GM19463 (cell line): ENCODE measurements at regions not wholly inside any gene's neighbourhood (a gene's known extent, or its start where the extent isn't known, plus 50 kb on each side); places are given as distances from the start of the nearest gene placed in this dataset.

Source experiments
- ATAC-seq: cut with Tn5 transposase; IDR thresholded peaks from one replicate; pipeline ENCODE4 v1.9.1; 2021; ENCODE audit warnings: mild to moderate bottlenecking, moderate library complexity; ENCODE audit not compliant: unreplicated experiment

- ATAC-seq = no peak
Measured at GRCh38 chr3:78140274-78140673, 1100.4 kb downstream of the ROBO2 start.

DNA sequence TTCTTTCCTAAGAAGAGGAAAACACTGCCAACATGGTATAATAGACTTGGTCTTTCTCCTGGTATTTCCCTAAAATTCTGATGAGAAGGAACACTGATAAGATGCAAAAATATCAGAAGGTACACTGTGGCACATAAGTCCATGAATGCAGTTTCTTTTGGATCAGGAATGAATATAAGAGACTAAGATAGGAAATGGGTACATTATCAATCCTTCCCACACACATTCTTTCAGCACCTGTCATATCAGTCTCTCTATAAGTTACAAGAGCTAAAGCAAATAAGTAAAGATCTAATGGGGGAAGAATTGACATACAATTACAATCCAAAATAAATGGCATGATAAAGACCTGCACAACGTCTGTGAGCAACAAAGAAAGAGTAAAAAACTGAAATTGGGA, 1101.0 kb downstream of the ROBO2 start:
- no peak for ATAC-seq

DNA sequence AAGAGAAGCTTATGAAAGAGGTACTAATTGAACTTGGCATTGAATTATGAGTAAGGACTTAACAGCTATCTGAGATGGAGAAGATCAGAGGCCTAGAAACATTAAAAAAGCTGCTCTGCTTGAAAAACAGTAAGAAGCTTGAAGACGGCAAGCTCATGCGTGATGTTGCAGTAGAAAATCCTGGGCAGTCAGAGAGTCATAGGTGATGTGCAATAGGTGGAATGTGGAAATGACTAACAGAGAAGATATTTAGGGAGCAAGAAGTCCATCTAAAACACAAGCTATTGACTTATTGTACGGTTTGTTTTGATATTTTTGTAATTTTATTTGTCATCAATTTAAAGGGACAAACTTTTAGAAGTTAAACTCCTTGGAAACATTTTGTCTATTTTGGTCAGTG, 1101.4 kb downstream of the ROBO2 start:
- no peak for ATAC-seq

DNA sequence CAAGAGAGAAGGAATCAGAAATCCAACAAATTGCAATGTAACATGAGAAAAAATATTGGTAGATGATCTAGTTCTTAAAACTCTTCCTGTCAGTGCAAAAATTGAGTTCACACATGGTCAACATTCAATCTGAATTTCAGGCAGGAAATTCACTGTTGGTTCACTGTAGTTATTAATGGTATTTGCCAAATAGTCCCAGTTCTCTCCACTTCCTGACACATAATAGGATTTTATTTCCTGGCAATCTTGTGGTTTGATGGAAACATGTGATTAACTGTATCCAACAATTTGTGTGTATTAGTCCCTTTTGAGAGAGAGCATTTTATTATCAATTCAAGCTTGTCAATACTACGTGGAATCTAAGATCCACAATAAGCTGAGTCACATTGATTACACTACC, 1103.1 kb downstream of the ROBO2 start:
- ATAC-seq = no peak

- ATAC-seq = no peak
Measured at GRCh38 chr3:78148986-78149717, 1109.3 kb downstream of the ROBO2 start.

GRCh38 chr3:78153973-78154372, 1114.1 kb downstream of the ROBO2 start:
- no peak for ATAC-seq

DNA sequence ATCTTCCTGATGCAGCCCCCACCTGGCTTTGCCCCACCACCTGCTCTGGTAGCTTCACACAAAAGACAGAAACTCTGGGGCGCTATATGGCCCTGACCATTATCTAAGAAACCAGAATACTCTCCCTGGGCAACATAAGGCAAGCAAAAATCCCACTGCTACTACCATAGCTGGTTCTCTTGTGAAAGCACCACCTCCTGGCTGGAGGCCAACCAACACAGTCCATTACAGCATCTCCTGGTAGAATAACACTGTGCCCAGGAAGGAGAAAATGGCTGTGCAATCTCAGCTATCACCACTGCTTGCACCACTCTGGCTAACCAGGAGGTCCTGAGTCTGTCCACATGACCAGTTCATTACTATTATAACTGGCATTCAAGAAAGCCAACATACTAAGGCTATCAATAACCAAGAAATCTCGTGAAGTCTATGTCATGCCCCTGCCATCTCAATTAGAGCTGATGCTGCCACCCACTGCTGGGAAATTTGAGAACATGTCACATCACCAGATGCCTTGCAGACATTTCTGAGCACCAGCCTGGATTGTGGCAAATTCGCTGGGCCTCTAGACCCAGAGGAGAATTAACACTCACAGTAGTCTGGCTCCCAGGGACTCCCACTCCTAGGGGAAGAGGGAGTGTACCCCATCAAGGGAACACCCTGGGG, 1114.8 kb downstream of the ROBO2 start:
- no peak for ATAC-seq

- ATAC-seq = no peak
Measured at GRCh38 chr3:78161736-78162135, 1121.8 kb downstream of the ROBO2 start.

- ATAC-seq = no peak
Measured at GRCh38 chr3:78163379-78163778, 1123.5 kb downstream of the ROBO2 start.

DNA sequence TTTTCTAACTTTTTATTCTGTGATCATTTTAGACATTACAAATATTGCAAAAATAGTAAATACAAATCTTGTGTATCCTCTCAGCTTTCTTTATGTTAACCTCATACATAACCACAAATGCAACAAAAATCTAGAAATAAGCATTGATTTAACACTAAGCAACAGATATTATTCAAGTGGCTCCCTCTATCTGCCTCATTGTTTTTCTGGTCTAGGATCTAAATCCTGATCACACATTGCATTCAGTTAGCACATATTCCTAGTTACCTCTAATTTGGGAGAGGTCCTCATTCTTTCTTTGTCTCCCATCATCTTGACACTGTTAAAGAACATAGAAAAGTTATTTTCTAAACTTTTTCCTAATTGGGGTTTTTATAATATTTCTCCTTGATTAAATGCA, 1126.0 kb downstream of the ROBO2 start:
- ATAC-seq = no peak

- no peak for ATAC-seq
Measured at GRCh38 chr3:78174821-78175220, 1134.9 kb downstream of the ROBO2 start.

- no peak for ATAC-seq
Measured at GRCh38 chr3:78176869-78177268, 1137.0 kb downstream of the ROBO2 start.

- no peak for ATAC-seq
Measured at GRCh38 chr3:78177780-78178179, 1137.9 kb downstream of the ROBO2 start.

- ATAC-seq = no peak
Measured at GRCh38 chr3:78178209-78178608, 1138.3 kb downstream of the ROBO2 start.

DNA sequence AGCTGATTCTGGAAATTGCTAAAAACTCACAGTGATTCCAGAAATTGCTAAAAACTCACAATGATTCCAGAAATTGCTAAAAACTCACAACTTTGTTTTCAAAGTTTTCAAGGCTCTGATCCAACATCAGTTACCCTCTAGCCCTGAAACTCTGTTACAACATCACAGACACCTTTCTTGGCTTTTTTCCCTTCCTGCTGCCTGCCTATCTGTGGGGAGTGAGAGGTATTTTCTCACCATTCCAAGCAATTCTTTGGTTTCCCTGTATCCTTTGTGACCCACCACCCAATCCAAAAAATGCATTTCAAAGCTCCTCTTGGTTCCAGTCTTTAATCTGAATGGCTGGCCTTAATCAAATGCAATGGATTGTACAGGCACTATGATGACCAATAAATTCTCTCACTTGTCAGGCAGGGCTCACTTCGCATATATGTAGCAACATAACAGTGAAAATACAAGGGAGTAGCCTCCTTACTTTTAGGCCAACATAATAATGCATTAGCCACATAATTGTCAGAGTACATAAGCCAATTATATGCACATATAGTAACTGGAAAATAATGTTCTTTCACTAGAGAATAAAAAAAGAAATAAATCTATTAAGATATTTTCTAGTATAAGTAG, 1139.0 kb downstream of the ROBO2 start:
- ATAC-seq = no peak

DNA sequence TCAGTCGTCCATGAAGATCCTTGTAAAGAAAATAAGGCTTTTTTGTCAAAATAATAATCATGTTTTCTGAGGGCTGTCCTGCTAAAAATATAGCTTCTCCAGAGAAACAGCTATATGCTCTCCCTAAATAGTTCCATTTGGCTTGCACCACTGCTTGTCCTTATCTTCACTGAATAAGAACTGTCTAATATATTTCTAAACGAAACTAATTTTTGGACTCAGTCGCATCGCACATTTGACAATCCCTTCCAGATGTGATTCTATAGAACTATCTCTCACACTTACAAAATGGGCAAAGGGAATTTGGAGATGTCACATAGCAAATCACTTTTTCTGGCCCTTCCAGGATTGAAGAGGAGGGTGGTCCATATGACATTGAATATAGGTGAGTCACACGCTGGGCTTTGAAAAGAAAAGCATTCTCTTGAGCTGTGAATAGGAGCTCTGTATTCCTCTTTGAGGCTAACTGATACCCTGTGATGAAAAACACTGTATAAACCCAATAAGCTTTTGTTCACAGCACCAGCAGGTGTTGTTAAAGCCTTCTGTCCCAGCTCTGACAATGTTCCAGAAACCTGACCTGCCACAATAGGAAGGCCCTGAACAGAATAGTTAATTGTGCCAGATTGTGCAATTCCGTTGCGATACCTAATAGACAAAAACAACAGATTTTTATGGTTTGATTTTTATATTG, 1144.2 kb downstream of the ROBO2 start:
- ATAC-seq = no peak

- no peak for ATAC-seq
Measured at GRCh38 chr3:78186404-78186803, 1146.5 kb downstream of the ROBO2 start.

GRCh38 chr3:78201091-78201490, 1161.2 kb downstream of the ROBO2 start:
- ATAC-seq = no peak

DNA sequence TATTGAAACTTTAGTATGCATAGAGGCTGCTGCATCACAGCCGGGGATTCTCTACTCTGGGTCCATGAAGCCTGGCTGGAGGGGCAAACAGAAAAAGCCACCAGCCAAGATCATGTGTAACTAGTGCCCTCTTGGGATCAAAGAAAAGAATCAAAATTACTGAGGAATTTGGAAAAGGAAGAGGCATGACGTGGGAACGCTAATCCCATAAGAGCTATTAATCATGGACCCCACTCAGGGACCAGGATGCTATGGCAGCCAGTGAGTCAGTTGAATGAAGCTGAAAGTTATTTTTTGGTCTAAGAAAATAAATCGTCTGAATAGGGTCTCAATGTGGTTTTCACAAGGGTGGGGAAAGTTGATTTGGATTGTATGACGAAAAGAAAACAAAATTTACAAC, 1165.1 kb downstream of the ROBO2 start:
- no peak for ATAC-seq

DNA sequence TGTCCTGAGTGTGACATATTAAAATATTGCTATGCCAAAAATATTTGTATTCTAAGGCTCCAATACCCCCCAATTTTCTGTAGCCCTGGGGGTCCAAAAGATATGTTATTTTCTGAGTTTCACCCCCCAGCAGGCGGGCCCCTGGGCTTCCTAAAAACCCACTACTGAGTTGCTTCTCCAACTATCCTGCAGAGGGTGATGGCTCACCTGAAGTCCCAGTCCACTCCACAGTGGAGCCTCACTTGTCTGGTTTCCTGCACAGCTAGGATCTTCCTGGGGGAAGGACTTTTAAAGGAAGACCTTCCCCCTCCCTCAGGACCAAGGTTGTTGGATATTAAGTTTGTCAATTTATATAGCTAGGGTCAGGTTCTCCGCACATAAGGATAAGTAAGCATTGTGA, 1181.4 kb downstream of the ROBO2 start:
- no peak for ATAC-seq

DNA sequence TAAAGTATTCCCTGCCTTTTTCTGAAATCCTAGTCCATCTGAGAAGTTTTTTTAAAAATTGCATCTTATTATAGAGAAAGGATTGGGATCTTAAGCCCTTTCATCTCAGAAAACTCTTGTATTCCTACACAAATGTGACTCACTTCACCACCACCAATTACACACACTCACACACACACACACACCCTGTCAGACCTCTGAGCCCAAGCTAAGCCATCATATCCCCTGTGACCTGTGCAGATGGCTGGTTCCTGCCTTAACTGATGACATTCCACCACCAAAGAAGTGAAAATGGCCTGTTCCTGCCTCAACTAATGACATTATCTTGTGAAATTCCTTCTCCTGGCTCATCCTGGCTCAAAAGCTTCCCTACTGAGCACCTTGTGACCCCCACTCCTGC, 1181.9 kb downstream of the ROBO2 start:
- ATAC-seq = no peak

DNA sequence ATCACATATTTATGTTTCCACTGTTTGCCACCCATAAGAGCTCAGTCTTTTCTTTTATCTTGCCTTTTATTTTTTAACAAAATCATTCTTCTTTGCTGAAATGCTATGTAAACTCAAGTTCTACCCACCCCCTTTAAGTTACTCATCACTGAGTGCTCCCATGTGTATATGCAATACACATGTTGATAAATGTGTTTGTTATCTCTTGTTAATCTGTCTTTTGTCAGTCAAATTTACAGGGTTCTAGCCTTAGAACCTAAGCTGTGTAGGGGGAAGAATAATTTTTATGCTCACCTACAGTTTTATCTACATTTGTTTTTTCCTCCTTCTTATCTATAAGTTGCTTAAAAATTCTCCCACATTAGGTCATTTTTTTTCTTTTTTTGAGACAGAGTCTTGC, 1195.9 kb downstream of the ROBO2 start:
- no peak for ATAC-seq
